Loucy (cell line): ENCODE measurements at regions not wholly inside any gene's neighbourhood (a gene's known extent, or its start where the extent isn't known, plus 50 kb on each side); places are given as distances from the start of the nearest gene placed in this dataset.

Experiments used
- CTCF ChIP-seq: fragments of 200-600 bp; sonication (generic); conservative IDR thresholded peaks from 2 replicates; pipeline ENCODE4 v1.5.1; 2014; ENCODE audit warnings: mild to moderate bottlenecking, antibody characterized with exemption, low read length
- EZH2phosphoT487 ChIP-seq: fragments of 200-600 bp; IDR thresholded peaks from 2 replicates; pipeline ENCODE4 v1.6.1; 2018; ENCODE audit warnings: antibody characterized with exemption, mild to moderate bottlenecking, moderate library complexity, borderline replicate concordance

GRCh38 chr11:70678931-70679900 lies 280.9 kb downstream of the CTTN start:
- TF ChIP-seq CTCF (no peak), EZH2phosphoT487 (no peak)
